ENCODE measurements at regions not wholly inside any gene's neighbourhood (a gene's known extent, or its start where the extent isn't known, plus 50 kb on each side); places are given as distances from the start of the nearest gene placed in this dataset.

DNA sequence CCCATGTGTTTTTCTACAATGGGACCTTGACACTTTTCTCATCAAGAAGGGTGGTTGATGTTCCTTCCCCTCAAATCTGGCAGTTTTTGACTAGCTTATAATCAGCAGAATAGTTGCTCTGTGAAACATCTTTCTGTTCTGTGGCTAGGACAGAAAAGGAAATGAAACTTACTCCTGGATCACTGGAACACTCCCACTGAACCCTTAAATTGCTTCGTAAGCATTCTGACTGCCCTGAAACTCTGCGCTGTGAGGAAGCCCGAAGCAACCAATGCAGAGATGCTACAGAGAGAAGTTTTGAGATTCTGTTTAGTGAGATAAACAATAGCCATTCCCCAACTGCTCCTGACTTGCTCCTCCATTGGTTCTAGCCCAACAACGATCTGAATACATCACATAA, 602.2 kb downstream of the CENPC start:
- TF ChIP-seq EZH2 (optimal IDR thresholded peaks at IDR 0.05; ENCODE audit: low read depth, low read length) = no peak
- TF ChIP-seq, protein P1, sequence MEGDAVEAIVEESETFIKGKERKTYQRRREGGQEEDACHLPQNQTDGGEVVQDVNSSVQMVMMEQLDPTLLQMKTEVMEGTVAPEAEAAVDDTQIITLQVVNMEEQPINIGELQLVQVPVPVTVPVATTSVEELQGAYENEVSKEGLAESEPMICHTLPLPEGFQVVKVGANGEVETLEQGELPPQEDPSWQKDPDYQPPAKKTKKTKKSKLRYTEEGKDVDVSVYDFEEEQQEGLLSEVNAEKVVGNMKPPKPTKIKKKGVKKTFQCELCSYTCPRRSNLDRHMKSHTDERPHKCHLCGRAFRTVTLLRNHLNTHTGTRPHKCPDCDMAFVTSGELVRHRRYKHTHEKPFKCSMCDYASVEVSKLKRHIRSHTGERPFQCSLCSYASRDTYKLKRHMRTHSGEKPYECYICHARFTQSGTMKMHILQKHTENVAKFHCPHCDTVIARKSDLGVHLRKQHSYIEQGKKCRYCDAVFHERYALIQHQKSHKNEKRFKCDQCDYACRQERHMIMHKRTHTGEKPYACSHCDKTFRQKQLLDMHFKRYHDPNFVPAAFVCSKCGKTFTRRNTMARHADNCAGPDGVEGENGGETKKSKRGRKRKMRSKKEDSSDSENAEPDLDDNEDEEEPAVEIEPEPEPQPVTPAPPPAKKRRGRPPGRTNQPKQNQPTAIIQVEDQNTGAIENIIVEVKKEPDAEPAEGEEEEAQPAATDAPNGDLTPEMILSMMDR (IDR thresholded peaks at IDR 0.05; ENCODE audit: low read length) = no peak

Measured in MM.1S (cell line).